Heart left ventricle (tissue), 13 donors: ENCODE measurements at regions not wholly inside any gene's neighbourhood (a gene's known extent, or its start where the extent isn't known, plus 50 kb on each side); places are given as distances from the start of the nearest gene placed in this dataset.

Experiments used
- CTCF ChIP-seq, 12 donors: fragments of 200-600 bp; sonication (generic) in 4 of 12; IDR thresholded peaks; one replicate each; pipeline versions ENCODE4 v1.5.0 to v1.8.0; 2018 to 2022; ENCODE audit warnings: antibody characterized with exemption in 12 of 12, mild to moderate bottlenecking in 5 of 12
- POLR2A ChIP-seq, 2 donors: fragments of 450-650 bp; IDR thresholded peaks; one replicate each; pipeline ENCODE4 v1.6.1; 2017; ENCODE audit warnings: antibody characterized with exemption in 2 of 2, mild to moderate bottlenecking in 2 of 2, moderate library complexity in 2 of 2
- donor health status: ischemic (EF 13 %, LVEDD 7.1; RV severe dilation, severe dysfunction).
- donor health status: DM: no; HTN: yes; CAD: no.
- donor health status: DM: no; HTN: no; CAD: no.
- donor health status: ischemic (EF 25% LVEDD 6.9; RV normal size, moderate dysfunction).
- donor health status: ischemic (EF 25% LVEDD 5.7; RV mildly dilated, moderate dysfunction).
- donor health status: ischemic (EF 35%, LVEDD 5.7; RV mildly dilated, moderate dysfunction).
- donor health status: nonischemic (EF 11% LVEDD 7.7; RV severe dilation, severe dysfunction).
- donor health status: DM: yes; HTN: yes; CAD: no.
- donor health status: PGD.
- donor health status: ischemic (EF 29% LVEDD 5.4; RV normal size, mild dysfunction).
- donor health status: nonischemic (EF 23%, LVEDD 6.1; RV moderate dilation, normal function).

DNA sequence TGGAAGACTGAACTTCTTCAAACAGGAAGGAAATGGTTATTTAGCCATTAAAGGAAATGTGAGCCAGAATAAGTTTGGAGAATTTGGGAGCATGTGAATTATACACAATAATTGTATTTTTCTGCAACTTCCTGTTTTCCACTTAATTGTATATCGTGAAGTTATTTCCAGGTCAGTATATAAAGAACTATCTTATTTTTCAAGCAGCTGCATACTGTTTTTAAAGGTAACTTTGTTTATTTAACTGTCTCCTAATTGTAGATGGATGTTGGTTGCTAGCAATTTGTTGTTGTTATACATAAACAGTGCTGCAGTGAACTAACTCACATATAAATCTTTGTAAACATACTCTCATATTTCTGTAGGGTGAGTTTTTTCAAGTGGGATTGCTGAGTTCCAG, 180.3 kb downstream of the HLX start:
- TF ChIP-seq POLR2A (IDR thresholded peaks at IDR 0.05) (no peak), CTCF (IDR thresholded peaks at IDR 0.05) (no peak)
